WTC11 (cell line): ENCODE measurements at regions not wholly inside any gene's neighbourhood (a gene's known extent, or its start where the extent isn't known, plus 50 kb on each side); places are given as distances from the start of the nearest gene placed in this dataset.
A peak's percentile ranks its signal among the peaks of the same experiment; 100 is the strongest.

ENCODE experiments used
- ATAC-seq: fragments of 200-7000 bp; cut with Tn5 transposase; 2 replicates; pipeline ENCODE4 v1.10.0; 2021; ENCODE audit warnings: mild to moderate bottlenecking, moderate library complexity
- CTCF ChIA-PET: fragments of 300-600 bp; sonication (Branson Sonifier 250); formaldehyde crosslinking; loops from one replicate; lab custom pipeline; 2021; ENCODE audit warnings: antibody characterized with exemption; lab: Charles Lee
- POLR2A ChIA-PET: fragments of 350-600 bp; sonication (Branson Sonifier 250); formaldehyde crosslinking; loops from one replicate; lab custom pipeline; 2021; ENCODE audit warnings: antibody characterized with exemption; lab: Charles Lee
- DNase-seq: peaks from one replicate; pipeline ENCODE4 v3.0.0; 2021; ENCODE audit warnings: low spot score
- H3K27ac Mint-ChIP-seq: 2 replicates; pipeline ENCODE4 v1.8.0; 2021; ENCODE audit warnings: mixed read lengths
- H3K27me3 Mint-ChIP-seq: 2 replicates; pipeline ENCODE4 v1.8.0; 2021; ENCODE audit warnings: low read depth, mild to moderate bottlenecking, moderate library complexity, mixed read lengths
- H3K36me3 Mint-ChIP-seq: 2 replicates; pipeline ENCODE4 v1.8.0; 2021; ENCODE audit warnings: mixed read lengths
- H3K4me1 Mint-ChIP-seq: 2 replicates; pipeline ENCODE4 v1.8.0; 2022; ENCODE audit warnings: mixed read lengths
- H3K4me3 Mint-ChIP-seq: 2 replicates; pipeline ENCODE4 v1.8.0; 2021; ENCODE audit warnings: mild to moderate bottlenecking, moderate library complexity, mixed read lengths
- H3K9me3 Mint-ChIP-seq: 2 replicates; pipeline ENCODE4 v1.8.0; 2021; ENCODE audit warnings: mixed read lengths
- AFF4 ChIP-seq: sonication (generic); formaldehyde crosslinking; IDR thresholded peaks from 2 replicates; pipeline ENCODE4 v1.8.1; 2023; ENCODE audit warnings: mild to moderate bottlenecking, missing genetic modification reagents, borderline replicate concordance
- ATF1 ChIP-seq: sonication (generic); formaldehyde crosslinking; IDR thresholded peaks from 2 replicates; pipeline ENCODE4 v1.8.1; 2023; ENCODE audit warnings: mild to moderate bottlenecking, moderate library complexity, missing genetic modification reagents
- CBFB ChIP-seq: sonication (generic); formaldehyde crosslinking; IDR thresholded peaks from 2 replicates; pipeline ENCODE4 v1.8.1; 2022; ENCODE audit warnings: mild to moderate bottlenecking, low read depth, missing genetic modification reagents
- CTCF ChIP-seq: fragments of 200-600 bp; IDR thresholded peaks from 2 replicates; pipeline ENCODE4 v1.8.0; 2022; ENCODE audit warnings: antibody characterized with exemption
- E2F1 ChIP-seq: sonication (generic); formaldehyde crosslinking; IDR thresholded peaks from 2 replicates; pipeline ENCODE4 v1.8.0; 2022; ENCODE audit warnings: mild to moderate bottlenecking, missing genetic modification reagents
- FOXP4 ChIP-seq: sonication (generic); formaldehyde crosslinking; IDR thresholded peaks from 2 replicates; pipeline ENCODE4 v1.8.0; 2022; ENCODE audit warnings: mild to moderate bottlenecking, missing genetic modification reagents
- GABPB1 ChIP-seq: sonication (generic); formaldehyde crosslinking; IDR thresholded peaks from 2 replicates; pipeline ENCODE4 v1.8.1; 2023; ENCODE audit warnings: mild to moderate bottlenecking, missing genetic modification reagents
- JAZF1 ChIP-seq: fragments of 250-450 bp; sonication (Bioruptor Pico); IDR thresholded peaks from 2 replicates; pipeline ENCODE4 v1.9.0; 2021; ENCODE audit warnings: moderate library complexity, mild to moderate bottlenecking, inconsistent platforms
- MAX ChIP-seq: sonication (generic); formaldehyde crosslinking; IDR thresholded peaks from 2 replicates; pipeline ENCODE4 v1.8.0; 2022; ENCODE audit warnings: mild to moderate bottlenecking, missing genetic modification reagents
- NR2C2 ChIP-seq: sonication (generic); formaldehyde crosslinking; IDR thresholded peaks from 2 replicates; pipeline ENCODE4 v1.8.0; 2022; ENCODE audit warnings: mild to moderate bottlenecking, missing genetic modification reagents
- OVOL2 ChIP-seq: fragments of 250-450 bp; sonication (Bioruptor Pico); IDR thresholded peaks from 2 replicates; pipeline ENCODE4 v1.9.0; 2021; ENCODE audit warnings: mild to moderate bottlenecking, borderline replicate concordance
- PRDM15 ChIP-seq: sonication (generic); formaldehyde crosslinking; IDR thresholded peaks from 2 replicates; pipeline ENCODE4 v1.8.0; 2022; ENCODE audit warnings: missing genetic modification reagents
- SOX15 ChIP-seq: fragments of 250-450 bp; sonication (Bioruptor Pico); IDR thresholded peaks from 2 replicates; pipeline ENCODE4 v1.9.0; 2021; ENCODE audit warnings: mild to moderate bottlenecking
- ZNF138 ChIP-seq: sonication (generic); formaldehyde crosslinking; conservative IDR thresholded peaks from 2 replicates; pipeline ENCODE4 v1.8.1; 2022; ENCODE audit warnings: mild to moderate bottlenecking, moderate library complexity, missing genetic modification reagents
- ZNF512 ChIP-seq: sonication (generic); formaldehyde crosslinking; IDR thresholded peaks from 2 replicates; pipeline ENCODE4 v1.8.1; 2022; ENCODE audit warnings: missing genetic modification reagents, borderline replicate concordance

GRCh38 chr10:125343983-125344382, 183.6 kb upstream of the CTBP2 start:
- ATAC-seq (no peak), DNase-seq (no peak)
- Mint-ChIP-seq H3K4me1 (peaks cover 7% of the 10 kb centered on the region), H3K36me3 (peaks cover 3% of the 10 kb centered on the region; the same call in 1 of the 2 replicates), H3K4me3 (no peak overlapping the region), H3K27ac (no peak overlapping the region), H3K9me3 (peaks cover 17% of the 10 kb centered on the region), H3K27me3 (no peaks in the 10 kb centered on the region; the same call in 1 of the 2 replicates)
- POLR2A ChIA-PET: no interaction called here
- CTCF ChIA-PET: interaction anchor here (1.1 to 2.0 kb wide), 7 partner anchors 11 to 351 kb away, joined by 3 to 9 read pairs (median 4); no protein-coding TSS in a partner anchor
- TF ChIP-seq CBFB (CRISPR knock-in tag): no peak
- no peak for TF ChIP-seq OVOL2 (CRISPR knock-in tag)
- TF ChIP-seq GABPB1: no peak

GRCh38 chr10:125343118-125343925, 183.0 kb upstream of the CTBP2 start:
- DNase-seq (peak; percentile 38), ATAC-seq (peak; percentile 55; the same call in 1 of the 2 replicates)
- Mint-ChIP-seq H3K27me3 (no peaks in the 10 kb centered on the region; the same call in 1 of the 2 replicates), H3K4me3 (no peak overlapping the region), H3K36me3 (no peaks in the 10 kb centered on the region), H3K4me1 (peaks cover 7% of the 10 kb centered on the region), H3K27ac (no peak overlapping the region)
- ChIA-PET POLR2A (no interaction called here), CTCF (interaction anchor here (1.0 to 2.0 kb wide), 12 partner anchors 12 to 350 kb away, joined by 3 to 9 read pairs (median 4); no protein-coding TSS in a partner anchor)
- TF ChIP-seq CTCF (peak; percentile 37), ATF1 (CRISPR knock-in tag) (no peak), PRDM15 (CRISPR knock-in tag) (no peak)
- TF ChIP-seq, all 79 proteins: peak for 1
- peaks cover 12% of the 10 kb centered on the region for H3K9me3 Mint-ChIP-seq

GRCh38 chr10:125341611-125342010, 181.2 kb upstream of the CTBP2 start:
- H3K4me1 Mint-ChIP-seq: peaks cover 2% of the 10 kb centered on the region; the same call in 1 of the 2 replicates
- POLR2A ChIA-PET: no interaction called here
- ATAC-seq: no peak
- no peak overlapping the region for H3K27ac Mint-ChIP-seq
- H3K36me3 Mint-ChIP-seq: no peaks in the 10 kb centered on the region
- DNase-seq: no peak
- no peaks in the 10 kb centered on the region; the same call in 1 of the 2 replicates for H3K27me3 Mint-ChIP-seq
- H3K4me3 Mint-ChIP-seq: no peak overlapping the region
- CTCF ChIA-PET: no interaction called here
- H3K9me3 Mint-ChIP-seq: peaks cover 3% of the 10 kb centered on the region
- TF ChIP-seq JAZF1 (no peak), ZNF512 (CRISPR knock-in tag) (no peak), ZNF138 (CRISPR knock-in tag) (no peak), AFF4 (no peak), MAX (CRISPR knock-in tag) (no peak), SOX15 (no peak), E2F1 (CRISPR knock-in tag) (no peak), FOXP4 (no peak), NR2C2 (no peak), OVOL2 (CRISPR knock-in tag) (no peak)
